Smooth muscle cell (in vitro differentiated cells): ENCODE measurements at regions not wholly inside any gene's neighbourhood (a gene's known extent, or its start where the extent isn't known, plus 50 kb on each side); places are given as distances from the start of the nearest gene placed in this dataset.

Source experiments
- DNase-seq: peaks from one replicate; lab custom pipeline; 2025; ENCODE audit not compliant: unreplicated experiment; lab: John Stamatoyannopoulos, UW
- H2AFZ ChIP-seq: fragments of 200-600 bp; sonication (generic); 2 replicates; pipeline ENCODE4 v1.6.0; 2016; ENCODE audit warnings: antibody characterized with exemption, low read depth, mild to moderate bottlenecking
- H3F3A ChIP-seq: fragments of 200-600 bp; sonication (generic); 2 replicates; pipeline ENCODE4 v1.6.0; 2017; ENCODE audit warnings: antibody characterized with exemption, low read depth
- H3K27ac ChIP-seq: fragments of 200-600 bp; sonication (generic); 2 replicates; pipeline ENCODE4 v1.5.1; 2016; ENCODE audit warnings: low read depth, mild to moderate bottlenecking
- H3K27me3 ChIP-seq: fragments of 200-600 bp; sonication (generic); 2 replicates; pipeline ENCODE4 v1.6.1; 2016; ENCODE audit warnings: low read depth, mild to moderate bottlenecking
- H3K36me3 ChIP-seq: fragments of 200-600 bp; sonication (generic); 2 replicates; pipeline ENCODE4 v1.5.1; 2016; ENCODE audit warnings: low read depth
- H3K4me1 ChIP-seq: fragments of 200-600 bp; sonication (generic); 2 replicates; pipeline ENCODE4 v1.5.1; 2016; ENCODE audit warnings: low read depth
- H3K4me2 ChIP-seq: fragments of 200-600 bp; sonication (generic); 2 replicates; pipeline ENCODE4 v1.6.0; 2016; ENCODE audit warnings: mild to moderate bottlenecking
- H3K4me3 ChIP-seq: fragments of 200-600 bp; sonication (generic); 2 replicates; pipeline ENCODE4 v1.5.1; 2016; ENCODE audit warnings: mild to moderate bottlenecking
- H3K79me2 ChIP-seq: fragments of 200-600 bp; sonication (generic); 2 replicates; pipeline ENCODE4 v1.6.0; 2016; ENCODE audit warnings: low read depth, mild to moderate bottlenecking
- H3K9ac ChIP-seq: fragments of 200-600 bp; sonication (generic); 2 replicates; pipeline ENCODE4 v1.6.0; 2016; ENCODE audit warnings: low read depth
- H3K9me3 ChIP-seq: fragments of 200-600 bp; sonication (generic); replicated peaks from 2 replicates; pipeline ENCODE4 v1.5.1; 2016; ENCODE audit warnings: low read depth
- H4K20me1 ChIP-seq: fragments of 200-600 bp; sonication (generic); 2 replicates; pipeline ENCODE4 v1.6.0; 2016; ENCODE audit warnings: low read depth
- WGBS: methylation state at CpG from one replicate; pipeline ENCODE4 v1.1.7; 2016; ENCODE audit warnings: low lambda C conversion rate; 5-methylcytosine and 5-hydroxymethylcytosine counted together
- TF ChIP-seq, protein P1 (sequence below): fragments of 200-600 bp; sonication (generic); IDR thresholded peaks from 2 replicates; pipeline ENCODE4 v1.5.1; 2017; ENCODE audit warnings: borderline replicate concordance, mild to moderate bottlenecking, antibody characterized with exemption; ENCODE audit not compliant: insufficient read depth, poor library complexity, severe bottlenecking

DNA sequence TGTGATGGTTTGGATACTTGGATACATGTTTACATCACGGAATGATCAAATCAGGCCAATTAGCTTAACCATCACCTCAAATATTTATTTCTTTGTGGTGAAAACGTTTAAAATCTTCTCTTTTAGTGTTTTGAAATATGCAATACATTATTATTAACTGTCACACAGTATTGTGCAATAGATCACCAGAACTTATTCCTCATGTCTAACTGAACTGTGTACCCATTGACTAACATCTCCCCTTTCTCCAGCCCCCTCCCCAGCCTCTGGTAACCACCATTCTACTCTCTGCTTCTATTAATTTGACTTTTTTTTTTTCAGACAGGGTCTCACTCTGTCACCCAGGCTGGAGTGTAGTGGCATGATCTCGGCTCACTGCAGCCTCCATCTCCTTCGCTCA is 471.9 kb downstream of the BCOR start:
- Histone ChIP-seq H3K9me3 (no peaks in the 10 kb centered on the region), H3K4me3 (no peak overlapping the region), H2AFZ (no peak overlapping the region), H3K36me3 (no peaks in the 10 kb centered on the region), H3K4me1 (no peaks in the 10 kb centered on the region), H3F3A (no peaks in the 10 kb centered on the region), H3K4me2 (no peak overlapping the region), H3K79me2 (no peaks in the 10 kb centered on the region), H4K20me1 (no peaks in the 10 kb centered on the region), H3K27me3 (no peaks in the 10 kb centered on the region), H3K9ac (no peak overlapping the region), H3K27ac (no peak overlapping the region)
- no peak for DNase-seq
- TF ChIP-seq, protein P1, sequence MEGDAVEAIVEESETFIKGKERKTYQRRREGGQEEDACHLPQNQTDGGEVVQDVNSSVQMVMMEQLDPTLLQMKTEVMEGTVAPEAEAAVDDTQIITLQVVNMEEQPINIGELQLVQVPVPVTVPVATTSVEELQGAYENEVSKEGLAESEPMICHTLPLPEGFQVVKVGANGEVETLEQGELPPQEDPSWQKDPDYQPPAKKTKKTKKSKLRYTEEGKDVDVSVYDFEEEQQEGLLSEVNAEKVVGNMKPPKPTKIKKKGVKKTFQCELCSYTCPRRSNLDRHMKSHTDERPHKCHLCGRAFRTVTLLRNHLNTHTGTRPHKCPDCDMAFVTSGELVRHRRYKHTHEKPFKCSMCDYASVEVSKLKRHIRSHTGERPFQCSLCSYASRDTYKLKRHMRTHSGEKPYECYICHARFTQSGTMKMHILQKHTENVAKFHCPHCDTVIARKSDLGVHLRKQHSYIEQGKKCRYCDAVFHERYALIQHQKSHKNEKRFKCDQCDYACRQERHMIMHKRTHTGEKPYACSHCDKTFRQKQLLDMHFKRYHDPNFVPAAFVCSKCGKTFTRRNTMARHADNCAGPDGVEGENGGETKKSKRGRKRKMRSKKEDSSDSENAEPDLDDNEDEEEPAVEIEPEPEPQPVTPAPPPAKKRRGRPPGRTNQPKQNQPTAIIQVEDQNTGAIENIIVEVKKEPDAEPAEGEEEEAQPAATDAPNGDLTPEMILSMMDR, result no peak
- 85% methylated on average over 4 of the region's 4 CpGs for WGBS

DNA sequence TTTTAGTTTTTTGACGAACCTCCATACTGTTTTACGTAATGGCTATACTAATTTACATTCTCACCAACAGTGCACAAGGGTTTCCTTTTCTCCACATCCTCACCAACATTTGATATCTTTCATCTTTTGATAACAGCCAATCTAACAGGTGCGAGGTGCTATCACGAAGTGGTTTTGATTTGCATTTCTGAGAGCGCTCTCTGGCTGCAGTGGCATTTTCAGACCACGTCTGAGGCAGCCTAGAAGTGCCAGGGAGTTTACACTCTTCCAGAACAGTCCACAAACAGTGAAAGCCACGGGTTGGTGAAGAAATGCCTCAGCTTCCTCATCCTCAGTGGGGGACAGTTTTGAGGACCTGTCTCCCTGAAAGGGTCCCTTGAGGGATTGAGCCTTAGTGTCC is 471.0 kb downstream of the BCOR start:
- Histone ChIP-seq H3K36me3 (no peaks in the 10 kb centered on the region), H3K79me2 (no peaks in the 10 kb centered on the region), H4K20me1 (no peaks in the 10 kb centered on the region), H3K4me3 (no peak overlapping the region), H3K27me3 (no peaks in the 10 kb centered on the region), H3F3A (no peaks in the 10 kb centered on the region), H3K9me3 (no peaks in the 10 kb centered on the region), H3K27ac (no peak overlapping the region), H3K4me1 (no peaks in the 10 kb centered on the region), H3K9ac (no peak overlapping the region), H2AFZ (no peak overlapping the region), H3K4me2 (no peak overlapping the region)
- TF ChIP-seq, protein P1, result no peak
- WGBS, result 82% methylated on average over 7 of the region's 7 CpGs
- no peak for DNase-seq

DNA sequence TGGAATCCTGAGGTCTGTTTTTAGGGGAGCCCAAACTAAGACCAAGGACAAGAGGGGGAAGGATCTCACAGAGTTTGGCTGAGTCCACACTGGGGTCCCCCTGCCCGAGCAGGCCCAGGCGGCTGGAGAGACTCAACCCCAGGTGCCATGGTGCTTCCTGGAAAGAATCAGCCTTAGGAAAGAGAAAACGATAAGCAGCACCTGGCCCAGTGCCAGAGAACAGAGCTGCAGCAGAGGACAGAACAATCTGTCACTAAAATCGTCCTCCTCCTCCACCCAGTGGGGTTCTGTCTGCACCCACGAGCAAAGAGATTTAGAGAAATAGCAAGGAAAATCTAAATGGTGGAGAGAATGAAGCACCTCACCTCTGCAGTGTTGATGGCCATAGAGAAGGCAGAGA is 470.5 kb downstream of the BCOR start:
- H4K20me1 ChIP-seq, result no peaks in the 10 kb centered on the region
- no peak for DNase-seq
- H3K9me3 ChIP-seq, result no peaks in the 10 kb centered on the region
- no peak overlapping the region for H3K27ac ChIP-seq
- H3K36me3 ChIP-seq, result no peaks in the 10 kb centered on the region
- TF ChIP-seq, protein P1, result no peak
- H3K4me1 ChIP-seq, result no peaks in the 10 kb centered on the region
- H3F3A ChIP-seq, result no peaks in the 10 kb centered on the region
- WGBS, result 75% methylated on average over 5 of the region's 5 CpGs
- H3K4me2 ChIP-seq, result no peak overlapping the region
- no peak overlapping the region for H3K4me3 ChIP-seq
- no peak overlapping the region for H2AFZ ChIP-seq
- no peak overlapping the region for H3K9ac ChIP-seq
- no peaks in the 10 kb centered on the region for H3K79me2 ChIP-seq
- H3K27me3 ChIP-seq, result no peaks in the 10 kb centered on the region

DNA sequence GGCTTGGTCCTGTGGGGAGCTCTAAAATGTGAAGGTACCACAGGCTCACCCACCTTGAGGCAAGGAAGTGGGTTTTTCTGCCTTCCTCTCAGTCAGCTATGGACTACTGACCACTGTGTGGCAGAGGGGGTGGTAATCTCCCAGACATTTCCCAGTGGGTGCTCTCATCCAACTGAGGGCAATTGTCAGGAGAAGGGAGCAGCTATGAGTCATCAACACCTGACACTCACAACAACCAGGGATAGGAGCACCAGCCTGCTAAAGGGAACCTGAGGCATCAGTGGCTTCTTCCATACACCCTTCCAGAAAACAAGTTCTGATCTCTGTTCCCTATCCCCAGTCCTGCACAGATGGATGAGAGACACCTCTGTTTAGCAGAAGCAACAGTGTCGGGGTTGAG is 468.8 kb downstream of the BCOR start:
- H3K4me1 ChIP-seq, result no peaks in the 10 kb centered on the region
- TF ChIP-seq, protein P1, result no peak
- H3K27ac ChIP-seq, result no peak overlapping the region
- H3K4me2 ChIP-seq, result no peak overlapping the region
- H2AFZ ChIP-seq, result no peak overlapping the region
- DNase-seq, result no peak
- no peak overlapping the region for H3K4me3 ChIP-seq
- H3K27me3 ChIP-seq, result no peaks in the 10 kb centered on the region
- WGBS, result 96% methylated on average over 1 of the region's 1 CpG
- H4K20me1 ChIP-seq, result no peaks in the 10 kb centered on the region
- H3K36me3 ChIP-seq, result no peaks in the 10 kb centered on the region
- no peak overlapping the region for H3K9ac ChIP-seq
- H3F3A ChIP-seq, result peaks cover 5% of the 10 kb centered on the region
- H3K79me2 ChIP-seq, result no peaks in the 10 kb centered on the region
- H3K9me3 ChIP-seq, result no peaks in the 10 kb centered on the region
